ENCODE measurements at regions not wholly inside any gene's neighbourhood (a gene's known extent, or its start where the extent isn't known, plus 50 kb on each side); places are given as distances from the start of the nearest gene placed in this dataset.
"Not testable (repeated sequence)": the region's sequence is repeated elsewhere in the genome, so short reads cannot be mapped to it uniquely, and the experiment has no call there.

DNA sequence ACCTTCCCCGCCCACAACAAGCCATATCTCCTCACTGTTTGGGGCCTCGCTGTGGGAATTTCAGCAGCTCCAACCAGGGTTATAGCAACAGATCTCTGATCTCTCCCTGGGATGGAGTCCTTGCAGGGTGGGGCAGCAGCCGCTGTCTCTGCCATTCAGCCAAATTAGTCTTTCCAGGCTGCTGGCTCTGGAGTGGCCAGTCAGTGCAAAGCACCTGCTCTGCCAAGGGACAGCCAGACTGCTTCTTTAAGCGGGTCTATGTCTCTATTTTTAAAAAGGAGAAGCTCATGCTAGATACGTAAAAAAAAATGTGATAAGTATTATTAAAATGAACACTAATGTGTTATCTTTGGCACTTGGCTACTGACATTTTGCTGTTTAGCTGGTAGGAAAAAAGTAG, 380.2 kb downstream of the CDH10 start:
- no peak for DNase-seq (ENCODE audit: low read depth)

DNA sequence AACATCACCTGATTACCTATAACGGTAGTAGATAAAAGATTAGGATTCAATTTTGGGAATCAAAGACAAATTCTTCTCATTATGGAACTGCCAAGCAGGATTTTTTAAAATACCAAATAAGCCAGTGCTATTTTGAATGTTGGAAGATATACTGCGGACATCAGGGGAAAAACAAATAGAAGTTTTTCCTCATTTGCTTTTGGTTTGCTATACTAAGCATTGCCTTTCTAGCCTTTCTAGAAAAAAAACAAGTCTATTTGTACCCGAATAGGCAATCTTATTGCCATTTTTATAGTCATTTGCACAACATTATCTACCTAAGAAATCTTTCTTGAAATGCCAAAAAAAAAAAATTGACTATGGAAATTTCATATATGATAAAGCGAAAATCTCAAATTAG, 379.5 kb downstream of the CDH10 start:
- DNase-seq (ENCODE audit: low read depth): no peak

DNA sequence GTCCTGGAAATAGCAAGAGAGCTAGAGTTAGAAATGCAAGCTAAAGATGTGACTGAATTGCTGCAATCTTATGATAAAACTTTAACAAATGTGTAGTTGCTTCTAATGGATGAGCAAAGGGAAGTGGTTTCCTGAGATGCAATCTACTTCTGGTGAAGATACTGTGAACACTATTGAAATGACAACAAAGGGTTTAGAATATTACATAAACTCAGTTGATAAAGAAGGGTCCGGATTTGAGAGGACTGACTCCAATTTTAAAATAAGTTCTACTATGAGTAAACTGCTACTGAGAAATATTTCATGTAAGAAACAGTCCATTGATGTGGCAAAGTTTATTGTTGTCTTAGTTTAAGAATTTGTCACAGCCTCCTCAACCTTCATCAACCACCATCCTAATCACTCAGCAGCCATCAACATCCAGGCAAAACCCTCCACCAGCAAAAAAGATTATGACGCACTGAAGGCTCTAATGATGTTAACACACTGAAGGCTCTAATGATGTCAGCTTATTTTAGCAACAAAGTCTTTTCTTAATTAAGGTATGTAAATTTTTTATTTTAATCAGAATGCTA, 376.2 kb downstream of the CDH10 start:
- no peak for DNase-seq (ENCODE audit: low read depth)

DNA sequence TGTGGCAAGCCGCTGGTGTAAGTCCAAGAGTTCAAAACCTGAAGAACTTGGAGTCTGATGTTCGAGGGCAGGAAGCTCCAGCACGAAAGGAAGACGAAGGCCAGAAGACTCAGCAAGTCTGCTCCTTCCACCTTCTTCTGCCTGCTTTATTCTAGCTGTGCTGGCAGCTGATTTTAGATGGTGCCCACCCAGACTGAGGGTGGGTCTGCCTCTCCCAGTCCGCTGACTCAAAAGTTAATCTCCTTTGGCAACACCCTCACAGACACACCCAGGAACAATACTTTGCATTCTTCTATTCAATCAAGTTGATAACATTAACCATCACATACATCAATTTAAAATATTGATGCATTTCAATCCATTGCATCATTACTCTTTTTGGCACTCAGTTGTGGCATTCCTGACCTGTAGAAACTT, 373.1 kb downstream of the CDH10 start:
- DNase-seq (ENCODE audit: low read depth): not testable (repeated sequence)

DNA sequence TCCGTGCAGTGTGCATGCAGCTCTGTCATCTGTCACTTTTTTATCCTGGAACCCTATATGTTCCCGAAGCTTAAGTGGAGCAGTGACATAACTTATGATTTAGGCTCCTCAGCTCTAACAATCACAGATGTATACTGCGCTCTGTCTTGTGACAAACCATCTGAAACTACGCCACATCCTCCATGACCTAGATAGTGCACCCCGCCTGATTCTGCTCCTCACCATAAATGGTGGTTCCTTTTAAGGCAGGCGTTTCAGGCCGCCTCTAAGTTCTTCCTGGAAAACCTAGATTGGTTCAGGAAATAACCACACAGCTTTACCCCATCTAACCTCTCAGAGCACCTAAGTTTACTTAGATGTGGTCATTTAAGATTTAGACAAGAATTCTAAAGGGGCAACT, 372.0 kb downstream of the CDH10 start:
- DNase-seq (ENCODE audit: low read depth): no peak

DNA sequence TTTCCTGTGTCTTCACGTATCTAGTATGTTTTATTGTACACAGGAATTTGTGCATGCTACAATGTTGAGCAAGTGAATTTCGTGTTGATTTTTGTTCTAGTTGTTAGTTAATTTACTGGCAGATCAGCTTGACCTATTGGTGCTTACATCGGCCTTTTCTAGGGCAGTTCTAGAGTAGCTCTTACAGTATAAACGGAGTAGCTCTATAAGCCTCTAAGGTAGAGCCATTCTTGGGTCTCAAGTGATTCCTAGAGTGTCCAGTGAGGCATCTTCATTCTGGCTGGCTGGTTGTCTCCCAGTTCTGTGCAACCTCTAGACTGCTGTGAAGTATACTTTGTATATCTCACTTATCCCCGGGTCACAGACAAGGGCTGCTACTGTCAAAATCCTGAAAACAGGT, 364.6 kb downstream of the CDH10 start:
- DNase-seq (ENCODE audit: low read depth): no peak

DNA sequence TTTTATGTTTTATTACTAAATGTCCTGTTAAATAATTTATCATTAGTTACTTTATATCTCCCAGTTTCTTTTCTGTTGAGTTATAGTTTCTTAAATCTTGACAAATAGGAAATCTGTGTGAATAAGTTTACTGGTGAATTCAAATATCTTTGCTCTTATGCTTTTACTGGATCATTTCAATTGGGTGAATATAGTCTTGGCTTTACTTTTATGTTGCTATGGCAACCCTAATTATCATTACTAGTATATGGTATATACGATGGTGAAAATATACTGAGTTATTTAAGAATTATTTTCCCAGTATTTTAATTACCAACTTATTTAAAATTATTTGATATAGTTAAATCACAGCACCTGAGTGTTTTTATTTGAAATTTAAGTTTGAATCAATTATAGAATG, 363.0 kb downstream of the CDH10 start:
- no peak for DNase-seq (ENCODE audit: low read depth)

DNA sequence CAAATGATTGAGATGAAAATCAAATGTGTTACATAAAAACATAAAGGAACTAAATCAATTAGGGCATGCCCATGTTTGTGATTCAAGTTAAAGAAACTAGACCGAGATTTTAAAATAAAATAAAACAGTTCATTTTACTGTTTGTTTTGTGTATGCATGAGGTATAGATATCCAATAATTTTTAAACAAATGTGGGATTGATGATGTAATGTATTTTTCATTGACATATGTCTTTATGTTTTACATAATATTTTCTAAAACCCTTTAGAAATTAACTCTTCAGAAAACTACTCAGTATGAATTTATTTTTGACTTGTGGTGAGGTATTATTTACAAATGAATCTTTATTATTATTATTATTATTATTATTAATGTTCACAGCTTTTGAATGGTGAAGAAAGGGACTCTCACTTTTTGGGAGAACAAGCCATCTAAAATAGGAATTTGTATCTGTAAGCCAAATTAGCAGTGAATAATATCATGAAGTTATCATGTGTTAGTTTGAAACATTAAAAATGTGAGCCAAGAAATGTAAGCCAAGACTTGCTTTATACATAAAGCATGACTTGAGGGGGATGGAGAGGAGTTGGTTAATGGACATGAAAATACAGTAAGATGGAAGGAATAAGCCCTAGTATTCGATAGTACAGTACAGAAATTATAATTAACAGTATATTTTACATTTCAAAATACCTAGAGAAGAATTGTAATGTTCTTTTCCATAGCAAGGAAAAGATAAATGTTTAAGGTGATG, 355.0 kb downstream of the CDH10 start:
- DNase-seq (ENCODE audit: low read depth): no peak

DNA sequence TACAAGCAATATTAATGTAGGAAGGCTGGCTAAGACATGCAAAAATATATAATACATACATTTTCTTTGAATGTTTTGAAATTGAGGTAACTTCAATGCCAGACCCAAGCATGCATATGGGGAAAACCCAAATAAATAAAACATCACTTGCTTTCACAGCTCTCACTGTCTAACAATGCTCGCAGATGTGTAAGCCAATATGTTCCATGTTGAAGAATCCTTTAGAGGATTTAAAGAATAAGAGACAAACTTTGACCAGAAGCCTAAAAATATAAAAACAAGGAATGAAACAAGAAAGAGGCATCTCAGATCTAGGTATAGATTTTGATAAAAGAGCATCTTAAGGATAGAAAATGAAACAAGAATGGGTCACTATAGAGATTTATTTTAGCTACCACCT, 354.2 kb downstream of the CDH10 start:
- no peak for DNase-seq (ENCODE audit: low read depth)

DNA sequence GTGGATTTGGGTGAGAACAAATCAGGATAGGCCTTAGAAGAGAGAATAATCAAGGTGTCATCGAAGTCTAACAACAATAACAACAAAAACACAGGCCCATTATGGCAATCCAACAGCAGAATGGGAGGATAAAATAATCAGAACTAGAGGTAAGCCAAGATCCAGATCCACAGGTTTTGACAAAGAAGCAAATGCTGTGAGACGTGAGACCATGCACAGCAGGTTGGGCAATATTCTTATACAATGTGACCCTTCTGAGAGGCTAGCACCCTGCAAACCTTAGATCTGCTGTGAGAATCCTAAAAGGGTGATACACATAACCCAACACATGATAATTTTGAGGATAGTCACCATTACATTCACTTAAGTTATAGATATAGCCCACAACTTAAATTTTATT, 352.9 kb downstream of the CDH10 start:
- DNase-seq (ENCODE audit: low read depth): no peak

DNA sequence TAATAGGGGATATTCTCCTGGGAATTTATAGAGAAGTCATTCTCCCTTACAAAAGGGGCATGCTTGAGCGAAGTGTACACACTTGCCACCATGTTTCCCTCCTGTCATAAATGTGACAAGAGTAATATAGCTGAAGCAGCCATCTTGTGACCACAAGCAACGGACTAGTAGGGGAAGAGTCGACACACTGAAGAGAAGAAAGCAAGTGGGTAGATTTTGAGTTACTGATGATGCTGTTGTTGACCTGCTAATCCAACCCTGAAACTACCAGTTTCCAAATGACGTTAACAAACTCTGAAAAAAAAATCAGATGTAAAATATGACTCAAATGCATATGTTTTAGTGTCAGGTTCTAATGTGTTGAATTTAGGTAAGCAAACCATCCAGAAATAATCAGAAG, 350.4 kb downstream of the CDH10 start:
- no peak for DNase-seq (ENCODE audit: low read depth)

DNA sequence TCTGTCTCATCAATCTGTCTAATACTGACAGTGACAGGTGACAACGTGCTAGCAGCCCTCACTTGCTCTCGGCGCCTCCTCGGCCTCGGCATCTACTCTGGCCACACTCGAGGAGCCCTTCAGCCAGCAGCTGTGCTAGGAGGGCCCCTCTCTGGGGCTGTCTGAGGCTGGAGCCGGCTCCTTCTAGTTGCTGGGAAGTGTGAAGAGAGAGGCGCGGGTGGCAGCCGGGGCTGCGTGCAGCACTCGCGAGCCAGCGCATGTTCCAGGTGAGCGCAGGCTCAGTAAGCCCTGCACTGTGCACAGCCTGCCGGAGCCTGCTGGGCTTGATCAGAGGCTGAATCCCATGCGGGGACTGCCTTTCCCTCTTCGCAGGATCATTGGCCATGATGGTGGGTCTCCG, 330.7 kb downstream of the CDH10 start:
- DNase-seq (ENCODE audit: low read depth): no peak

DNA sequence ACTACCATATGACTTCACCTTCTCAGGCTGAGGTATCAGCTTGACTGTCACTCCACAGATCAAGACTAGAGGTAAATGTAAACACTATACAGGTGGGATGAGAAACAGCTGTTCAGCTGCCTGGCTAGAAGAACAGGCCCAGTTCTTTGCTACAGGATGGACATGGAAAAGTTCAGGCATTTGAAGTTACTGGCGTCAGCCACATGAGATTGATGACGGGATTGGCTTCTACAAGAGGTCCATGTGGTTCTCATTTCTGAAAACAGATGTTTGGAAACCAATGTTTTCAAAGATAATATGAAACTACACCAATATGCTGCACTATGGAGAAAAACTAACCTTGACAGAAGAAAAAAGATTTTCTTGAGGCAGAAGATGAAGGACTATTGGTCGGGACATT, 324.1 kb downstream of the CDH10 start:
- no peak for DNase-seq (ENCODE audit: low read depth)

DNA sequence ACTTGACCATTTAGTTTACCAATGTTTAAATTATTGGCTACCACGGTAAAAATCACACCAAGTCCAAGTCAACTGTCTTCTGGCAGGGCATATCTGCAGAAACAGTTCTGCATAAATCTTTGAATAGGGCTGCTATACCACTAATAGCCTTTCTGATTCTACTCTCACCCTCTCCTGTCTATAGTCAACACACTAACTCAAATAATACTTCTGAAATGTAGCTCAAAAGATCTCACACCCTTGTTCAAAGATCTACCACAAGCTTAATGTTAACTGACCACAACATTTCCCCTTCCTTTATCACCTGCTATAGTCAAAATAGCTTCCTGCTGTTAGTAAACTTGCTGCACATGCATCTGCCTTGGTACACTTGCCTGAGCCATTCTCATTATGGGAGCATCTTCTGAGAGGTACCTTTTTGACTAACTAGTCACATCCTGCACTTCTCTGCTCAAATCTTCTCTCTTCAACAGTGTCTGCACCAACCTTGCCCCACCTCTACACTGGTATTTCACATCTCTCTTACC, 319.4 kb downstream of the CDH10 start:
- no peak for DNase-seq (ENCODE audit: low read depth)

DNA sequence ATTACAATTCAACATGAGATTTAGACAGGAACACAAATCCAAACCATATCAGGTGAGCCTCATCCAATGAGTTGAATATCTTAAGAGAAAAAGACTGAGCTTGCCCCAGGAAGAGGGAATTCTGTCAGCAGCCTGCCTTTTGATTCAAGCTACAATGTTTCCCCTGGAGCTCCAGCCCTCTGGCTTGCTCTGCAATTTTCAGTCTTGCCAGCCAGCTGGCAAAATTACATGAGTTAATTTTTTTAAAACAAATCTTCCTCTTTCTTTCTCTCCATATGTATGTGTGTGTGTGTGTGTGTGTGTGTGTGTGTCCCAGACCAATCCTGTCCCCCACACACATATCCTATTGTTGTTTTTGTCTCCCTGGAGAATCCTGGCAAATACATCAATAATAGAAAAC, 313.2 kb downstream of the CDH10 start:
- no peak for DNase-seq (ENCODE audit: low read depth)

DNA sequence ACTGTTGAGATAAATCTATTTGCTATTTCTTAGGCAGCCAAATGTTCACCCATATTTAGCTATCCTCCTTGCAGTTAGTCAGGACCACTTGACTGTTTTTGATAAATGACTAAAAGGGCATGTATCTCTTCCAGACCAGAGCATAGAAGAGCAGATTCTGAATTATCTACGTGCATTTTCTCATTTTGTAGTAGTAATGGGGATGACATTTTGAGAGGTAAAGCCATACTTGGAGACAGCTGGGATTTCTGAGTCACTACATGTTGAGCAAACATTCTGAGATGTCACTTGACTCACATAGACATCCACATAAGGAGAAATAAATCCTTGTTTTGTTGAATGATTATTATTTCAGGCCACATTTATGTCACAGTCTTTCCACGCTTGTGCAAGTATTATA, 297.6 kb downstream of the CDH10 start:
- DNase-seq (ENCODE audit: low read depth): no peak

DNA sequence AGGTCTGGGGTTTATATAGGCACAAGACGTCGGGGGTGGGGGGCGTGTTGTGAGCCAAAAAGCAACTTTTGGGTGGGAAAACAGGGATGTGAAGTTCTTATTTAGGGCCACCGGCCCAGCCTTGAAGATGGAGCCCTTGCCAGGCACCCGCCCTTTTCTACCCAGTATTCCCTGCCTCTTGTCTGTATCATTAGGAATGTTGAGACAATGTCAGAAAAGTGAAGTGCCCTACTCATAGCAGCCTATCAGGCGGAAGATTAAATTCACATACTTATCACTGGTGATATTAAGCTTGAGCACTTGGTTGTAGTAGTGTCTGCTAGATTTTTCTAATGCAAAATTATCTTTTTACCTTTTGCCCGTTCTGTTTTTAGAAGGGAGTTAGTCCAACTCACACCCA, 293.5 kb downstream of the CDH10 start:
- DNase-seq (ENCODE audit: low read depth): no peak

DNA sequence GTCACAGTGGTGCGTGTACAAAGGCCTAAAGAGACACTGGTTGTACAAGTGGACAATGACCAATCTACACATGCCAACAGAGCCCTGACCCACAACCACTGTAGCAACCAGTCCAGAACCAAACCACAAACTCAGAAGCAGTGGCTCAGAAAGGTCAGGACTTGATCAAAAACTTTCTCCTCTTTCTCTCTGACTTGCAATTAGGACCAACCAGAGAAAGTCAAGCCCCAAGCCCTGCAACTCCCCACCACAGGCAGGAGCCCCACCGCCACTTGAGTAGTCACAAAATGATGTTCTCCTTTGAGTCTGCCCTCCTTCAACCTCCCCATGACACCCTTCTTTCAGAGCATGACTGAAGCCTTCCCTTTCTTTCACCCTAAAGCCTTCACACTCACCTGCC, 291.8 kb downstream of the CDH10 start:
- no peak for DNase-seq (ENCODE audit: low read depth)

DNA sequence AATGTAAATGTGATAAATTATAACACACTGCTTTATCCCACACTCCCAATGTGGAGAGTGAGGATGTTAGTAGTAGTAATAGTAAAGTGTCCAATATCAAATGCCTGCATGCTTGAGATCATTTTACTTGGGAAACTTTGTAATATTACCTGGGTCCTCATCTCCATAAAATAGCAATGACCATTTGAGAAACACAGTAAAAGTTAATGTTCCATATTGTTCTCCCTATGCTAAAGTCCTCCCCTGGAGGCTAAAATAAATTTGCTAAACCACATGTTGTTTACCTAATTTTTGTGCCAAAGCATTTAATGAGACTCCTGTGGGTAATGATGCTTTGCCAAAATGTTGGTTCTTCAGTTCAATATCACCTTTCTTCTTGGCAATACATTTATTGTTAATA, 291.2 kb downstream of the CDH10 start:
- no peak for DNase-seq (ENCODE audit: low read depth)

DNA sequence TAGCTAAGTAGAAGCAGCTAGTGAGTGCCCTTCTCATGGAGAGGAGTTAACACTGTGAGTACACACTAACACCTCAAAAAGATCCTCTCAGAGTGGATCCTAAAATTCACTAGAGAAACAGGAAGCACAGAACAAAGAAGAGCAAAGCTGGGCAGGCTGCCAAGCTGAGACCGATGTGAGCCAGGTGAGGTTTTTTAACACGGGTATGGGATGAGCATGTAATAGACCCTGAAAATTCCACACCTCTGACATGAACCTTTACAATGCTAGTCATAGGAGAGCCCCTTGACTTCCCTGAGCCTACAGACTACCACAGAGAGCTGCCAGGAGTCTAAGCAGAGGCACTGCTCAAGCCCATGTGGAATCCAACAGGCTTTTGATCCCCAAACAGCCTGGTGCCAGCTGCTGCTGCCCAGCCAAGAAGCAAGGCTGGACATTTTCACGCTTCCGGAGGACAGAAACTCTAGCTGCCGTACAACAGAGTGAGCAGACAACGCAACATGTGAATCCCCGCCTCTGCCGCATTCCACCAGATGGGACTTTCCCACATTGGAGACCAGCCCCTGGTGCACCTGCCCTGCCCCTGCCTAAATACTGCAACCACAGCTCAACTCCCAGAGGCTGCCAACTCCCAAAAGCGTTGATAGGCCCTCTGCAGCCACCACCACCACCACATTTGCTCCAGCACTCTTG, 280.8 kb downstream of the CDH10 start:
- no peak for DNase-seq (ENCODE audit: low read depth)

DNA sequence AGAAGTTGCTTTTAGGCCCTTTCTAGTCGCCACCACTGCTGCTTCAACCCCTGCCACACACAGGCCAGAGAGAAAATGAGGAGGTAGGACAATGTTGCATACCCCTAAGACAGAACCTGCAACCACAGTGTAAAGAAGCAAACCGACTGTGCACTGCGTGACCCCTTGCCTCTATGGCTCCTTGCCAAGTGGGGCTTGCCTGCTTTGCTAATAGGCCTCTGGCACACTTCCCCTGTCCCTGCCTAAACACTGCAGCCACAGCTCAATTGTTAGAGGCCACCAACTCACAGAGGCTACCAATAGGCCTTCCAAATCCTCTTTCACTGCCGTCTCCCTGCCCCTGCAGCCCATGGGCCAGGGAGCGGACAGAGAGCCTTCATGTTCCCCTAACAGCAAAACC, 280.1 kb downstream of the CDH10 start:
- DNase-seq (ENCODE audit: low read depth): no peak

DNA sequence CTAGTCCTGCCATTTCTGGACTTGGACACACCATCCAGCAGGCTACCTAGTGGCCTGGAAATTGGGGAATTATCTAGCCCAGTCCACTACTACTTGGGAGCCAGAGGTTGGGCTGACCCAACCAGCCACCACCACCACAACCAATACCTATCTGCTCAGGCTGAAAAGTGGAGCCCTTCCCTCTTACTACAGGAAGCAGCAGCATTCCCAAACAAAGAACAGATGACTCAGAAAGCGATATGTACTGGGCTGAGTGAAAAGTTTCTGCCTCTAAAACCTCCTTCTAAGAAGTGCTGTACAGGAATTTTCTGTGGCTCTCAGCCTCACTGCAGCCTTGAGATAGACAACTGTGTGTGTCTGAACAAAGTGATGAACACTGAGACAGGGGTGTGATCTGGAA, 279.4 kb downstream of the CDH10 start:
- no peak for DNase-seq (ENCODE audit: low read depth)

DNA sequence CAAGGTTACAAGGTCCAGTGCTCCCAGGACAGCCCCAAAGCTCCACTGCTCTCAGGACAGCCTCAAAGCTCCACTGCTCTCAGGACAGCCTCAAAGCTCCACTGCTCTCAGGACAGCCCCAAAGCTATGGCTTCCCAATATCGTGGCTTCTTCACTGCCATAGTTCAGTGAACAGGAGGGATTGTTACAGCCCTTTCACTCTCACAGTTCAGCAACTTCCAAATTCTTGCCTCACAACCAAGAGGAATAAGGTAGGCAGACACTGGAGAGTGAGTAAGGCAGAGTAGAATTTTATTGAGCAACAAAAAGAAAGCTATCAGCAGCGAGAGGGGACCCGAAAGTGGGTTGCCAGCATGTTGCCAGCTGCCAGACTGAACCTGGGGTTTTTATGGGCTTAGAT, 277.6 kb downstream of the CDH10 start:
- no peak for DNase-seq (ENCODE audit: low read depth)

Measured in RPMI7951 (cell line).